CD14-positive monocyte (primary cell): ENCODE measurements at regions not wholly inside any gene's neighbourhood (a gene's known extent, or its start where the extent isn't known, plus 50 kb on each side); places are given as distances from the start of the nearest gene placed in this dataset.

Experiments
- DNase-seq, 3 donors: peaks; one replicate each; pipeline ENCODE4 v3.0.0-alpha.2; 2011 to 2022
- H2AFZ ChIP-seq: 2 replicates; pipeline ENCODE4 v1.6.0; 2012; ENCODE audit warnings: mild to moderate bottlenecking, low read depth, low read length, inconsistent platforms; ENCODE audit not compliant: insufficient read depth, poor library complexity, severe bottlenecking
- H3K27ac ChIP-seq, 2 donors: 1 replicate in 1 of 2; 2 replicates in 1 of 2; pipeline ENCODE4 v1.5.1; 2012 to 2013; ENCODE audit warnings: low read length in 2 of 2, control low read depth in 1 of 2, inconsistent platforms in 1 of 2, low read depth in 1 of 2, mild to moderate bottlenecking in 1 of 2
- H3K27me3 ChIP-seq, 2 donors: one replicate each; pipeline versions ENCODE4 v1.6.0 to v1.6.1; 2011 to 2013; ENCODE audit warnings: low read length in 2 of 2; ENCODE audit not compliant: control insufficient read depth in 2 of 2, insufficient read depth in 2 of 2
- H3K36me3 ChIP-seq, 2 donors: replicated peaks in 1 of 2; 1 replicate in 1 of 2; 2 replicates in 1 of 2; pipeline versions ENCODE4 v1.5.1 to v1.6.1; 2012 to 2013; ENCODE audit warnings: low read length in 2 of 2, control low read depth in 1 of 2, inconsistent platforms in 1 of 2, mild to moderate bottlenecking in 1 of 2; ENCODE audit not compliant: insufficient read depth in 2 of 2, control insufficient read depth in 1 of 2
- H3K4me1 ChIP-seq, 2 donors: 1 replicate in 1 of 2; 2 replicates in 1 of 2; pipeline versions ENCODE4 v1.5.1 to v1.6.1; 2012 to 2013; ENCODE audit warnings: low read length in 2 of 2, control low read depth in 1 of 2, inconsistent platforms in 1 of 2, mild to moderate bottlenecking in 1 of 2, moderate library complexity in 1 of 2; ENCODE audit not compliant: insufficient read depth in 2 of 2, control insufficient read depth in 1 of 2
- H3K4me2 ChIP-seq: replicated peaks from 2 replicates; pipeline ENCODE3; 2012; ENCODE audit warnings: low read length, moderate library complexity, mild to moderate bottlenecking; ENCODE audit not compliant: poor library complexity, severe bottlenecking; ENCODE audit errors: extremely low read depth
- H3K4me3 ChIP-seq, 3 experiments: fragments of 200-600 bp in 1 of 3; sonication (generic) in 1 of 3; replicated peaks in 1 of 3; 1 replicate in 2 of 3; 2 replicates in 1 of 3; pipeline ENCODE4 v1.5.1; 2011 to 2013; ENCODE audit warnings: low read length in 3 of 3, mild to moderate bottlenecking in 3 of 3, control low read depth in 2 of 3, low read depth in 2 of 3, inconsistent platforms in 1 of 3, moderate library complexity in 1 of 3
- H3K79me2 ChIP-seq: 2 replicates; pipeline ENCODE4 v1.6.0; 2012; ENCODE audit warnings: mild to moderate bottlenecking, control low read depth, inconsistent platforms, low read length, moderate library complexity; ENCODE audit not compliant: insufficient read depth
- H3K9ac ChIP-seq: 2 replicates; pipeline ENCODE4 v1.6.0; 2017; ENCODE audit warnings: low read length, mild to moderate bottlenecking; ENCODE audit not compliant: insufficient read depth, poor library complexity, severe bottlenecking
- H3K9me3 ChIP-seq, 2 donors: replicated peaks in 1 of 2; 1 replicate in 1 of 2; 2 replicates in 1 of 2; pipeline versions ENCODE4 v1.5.1 to v1.6.1; 2012 to 2013; ENCODE audit warnings: low read length in 2 of 2, control low read depth in 1 of 2; ENCODE audit not compliant: control insufficient read depth in 1 of 2, insufficient read depth in 1 of 2
- H4K20me1 ChIP-seq: 2 replicates; pipeline ENCODE4 v1.6.0; 2012; ENCODE audit warnings: mild to moderate bottlenecking, low read length, control low read depth, moderate library complexity; ENCODE audit not compliant: insufficient read depth
- H3K27ac Mint-ChIP-seq, 7 donors: one replicate each; pipeline ENCODE4 v1.8.0; 2020; ENCODE audit warnings: mild to moderate bottlenecking in 7 of 7, mixed read lengths in 7 of 7, moderate library complexity in 6 of 7, inconsistent platforms in 2 of 7
- H3K27me3 Mint-ChIP-seq, 3 donors: one replicate each; pipeline ENCODE4 v1.8.0; 2021 to 2022; ENCODE audit warnings: low read depth in 3 of 3, mild to moderate bottlenecking in 3 of 3, mixed read lengths in 3 of 3, moderate library complexity in 3 of 3, inconsistent platforms in 1 of 3
- H3K36me3 Mint-ChIP-seq, 2 donors: one replicate each; pipeline ENCODE4 v1.8.0; 2020; ENCODE audit warnings: mixed read lengths in 2 of 2, inconsistent platforms in 1 of 2, mild to moderate bottlenecking in 1 of 2
- H3K4me1 Mint-ChIP-seq: one replicate; pipeline ENCODE4 v1.8.0; 2020; ENCODE audit warnings: mild to moderate bottlenecking, mixed read lengths
- H3K4me3 Mint-ChIP-seq, 2 donors: one replicate each; pipeline ENCODE4 v1.8.0; 2020; ENCODE audit warnings: mild to moderate bottlenecking in 2 of 2, mixed read lengths in 2 of 2, moderate library complexity in 1 of 2
- H3K9me3 Mint-ChIP-seq, 7 donors: one replicate each; pipeline ENCODE4 v1.8.0; 2020 to 2022; ENCODE audit warnings: mixed read lengths in 7 of 7, mild to moderate bottlenecking in 6 of 7, moderate library complexity in 6 of 7, inconsistent platforms in 2 of 7
- WGBS: methylation state at CpG from one replicate; pipeline ENCODE4 v1.1.5; 2013; ENCODE audit warnings: missing lambda C conversion rate; ENCODE audit not compliant: insufficient coverage; 5-methylcytosine and 5-hydroxymethylcytosine counted together
- intact Hi-C, 2 donors: fragments of 100-400 bp; cut with micrococcal nuclease; formaldehyde crosslinking; loops; one replicate each; pipeline versions ENCODE4 v1.15.0 to v1.15.1; 2023
- TF ChIP-seq, protein P1 (sequence below): fragments of 200-600 bp; IDR thresholded peaks from one replicate; pipeline ENCODE4 v1.8.0; 2022; ENCODE audit warnings: antibody characterized with exemption, mild to moderate bottlenecking

DNA sequence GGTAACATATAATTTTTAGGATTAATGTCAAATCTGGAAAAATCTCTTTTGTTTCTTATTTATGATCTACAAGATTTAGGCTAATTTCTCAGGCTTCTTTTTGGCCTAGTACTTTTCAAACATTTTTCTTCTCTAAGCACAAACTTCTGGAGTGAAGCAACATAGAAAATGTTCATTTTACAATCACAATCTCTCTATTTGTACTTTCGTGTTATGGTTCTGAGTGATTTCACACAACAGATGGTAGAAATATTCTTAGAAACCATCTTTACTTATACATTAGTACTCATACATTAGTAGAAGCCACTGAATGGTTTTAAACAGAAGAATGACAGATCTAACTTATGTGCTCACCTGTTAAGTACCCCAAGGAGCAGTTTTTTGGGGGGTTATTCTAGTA lies 106.3 kb upstream of the ANO3 start:
- Histone ChIP-seq H3K79me2 (no peaks in the 10 kb centered on the region), H3K4me1 (no peaks in the 10 kb centered on the region), H3K9ac (no peak overlapping the region), H3K4me2 (no peak overlapping the region), H2AFZ (no peak overlapping the region), H3K4me3 (no peak overlapping the region), H3K27me3 (no peaks in the 10 kb centered on the region), H3K36me3 (no peaks in the 10 kb centered on the region), H3K9me3 (peaks cover 0 to 7% of the 10 kb centered on the region in 2 donors), H3K27ac (no peak overlapping the region), H4K20me1 (no peaks in the 10 kb centered on the region)
- WGBS = no CpG with 5 or more reads among the region's 1 CpG
- no peaks in the 10 kb centered on the region for H3K27me3 Mint-ChIP-seq
- no peaks in the 10 kb centered on the region for H3K36me3 Mint-ChIP-seq
- peaks cover 0 to 4% (median 0%) of the 10 kb centered on the region in 7 donors for H3K9me3 Mint-ChIP-seq
- H3K27ac Mint-ChIP-seq = no peak overlapping the region
- TF ChIP-seq, protein P1, sequence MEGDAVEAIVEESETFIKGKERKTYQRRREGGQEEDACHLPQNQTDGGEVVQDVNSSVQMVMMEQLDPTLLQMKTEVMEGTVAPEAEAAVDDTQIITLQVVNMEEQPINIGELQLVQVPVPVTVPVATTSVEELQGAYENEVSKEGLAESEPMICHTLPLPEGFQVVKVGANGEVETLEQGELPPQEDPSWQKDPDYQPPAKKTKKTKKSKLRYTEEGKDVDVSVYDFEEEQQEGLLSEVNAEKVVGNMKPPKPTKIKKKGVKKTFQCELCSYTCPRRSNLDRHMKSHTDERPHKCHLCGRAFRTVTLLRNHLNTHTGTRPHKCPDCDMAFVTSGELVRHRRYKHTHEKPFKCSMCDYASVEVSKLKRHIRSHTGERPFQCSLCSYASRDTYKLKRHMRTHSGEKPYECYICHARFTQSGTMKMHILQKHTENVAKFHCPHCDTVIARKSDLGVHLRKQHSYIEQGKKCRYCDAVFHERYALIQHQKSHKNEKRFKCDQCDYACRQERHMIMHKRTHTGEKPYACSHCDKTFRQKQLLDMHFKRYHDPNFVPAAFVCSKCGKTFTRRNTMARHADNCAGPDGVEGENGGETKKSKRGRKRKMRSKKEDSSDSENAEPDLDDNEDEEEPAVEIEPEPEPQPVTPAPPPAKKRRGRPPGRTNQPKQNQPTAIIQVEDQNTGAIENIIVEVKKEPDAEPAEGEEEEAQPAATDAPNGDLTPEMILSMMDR = no peak
- no peak overlapping the region for H3K4me3 Mint-ChIP-seq
- DNase-seq = no peak
- intact Hi-C loops = no loop called here
- no peaks in the 10 kb centered on the region for H3K4me1 Mint-ChIP-seq

DNA sequence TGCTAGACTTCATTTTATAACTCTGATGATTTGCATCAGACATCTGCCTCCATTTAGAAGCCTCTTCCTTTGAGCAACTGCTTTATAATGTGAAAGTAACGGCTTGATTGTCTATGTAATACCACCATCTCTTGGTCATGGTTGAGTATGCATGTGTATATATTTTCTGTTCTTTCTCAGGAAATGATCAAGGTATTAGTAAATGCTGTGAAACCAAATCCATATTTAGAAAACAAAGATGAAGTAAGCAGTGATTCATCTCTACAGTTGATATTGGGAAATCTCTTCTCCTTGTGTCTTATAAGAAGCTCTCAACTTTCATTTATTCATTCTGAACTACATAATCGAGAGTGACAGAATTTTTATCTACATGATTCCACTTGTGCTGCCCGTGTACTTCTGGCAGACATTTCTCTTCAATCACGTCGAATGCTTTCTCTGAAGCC lies 104.6 kb upstream of the ANO3 start:
- TF ChIP-seq, protein P1 = no peak
- H3K79me2 ChIP-seq = no peaks in the 10 kb centered on the region
- H3K27me3 Mint-ChIP-seq = peaks cover 0 to 2% (median 0%) of the 10 kb centered on the region in 3 donors
- DNase-seq = no peak
- H3K27ac ChIP-seq = no peak overlapping the region
- no peak overlapping the region for H3K4me3 ChIP-seq
- H3K36me3 Mint-ChIP-seq = no peaks in the 10 kb centered on the region
- H2AFZ ChIP-seq = no peak overlapping the region
- H4K20me1 ChIP-seq = no peaks in the 10 kb centered on the region
- no peak overlapping the region for H3K4me2 ChIP-seq
- H3K36me3 ChIP-seq = no peaks in the 10 kb centered on the region
- no CpG with 5 or more reads among the region's 5 CpGs for WGBS
- no peak overlapping the region for H3K4me3 Mint-ChIP-seq
- no peaks in the 10 kb centered on the region for H3K27me3 ChIP-seq
- intact Hi-C loops = no loop called here
- H3K4me1 ChIP-seq = no peaks in the 10 kb centered on the region
- H3K27ac Mint-ChIP-seq = no peak overlapping the region
- peaks cover 0 to 11% (median 2%) of the 10 kb centered on the region in 7 donors for H3K9me3 Mint-ChIP-seq
- no peaks in the 10 kb centered on the region for H3K4me1 Mint-ChIP-seq
- H3K9ac ChIP-seq = no peak overlapping the region
- peaks cover 0 to 4% of the 10 kb centered on the region in 2 donors for H3K9me3 ChIP-seq
